ENCODE measurements at regions not wholly inside any gene's neighbourhood (a gene's known extent, or its start where the extent isn't known, plus 50 kb on each side); places are given as distances from the start of the nearest gene placed in this dataset.
A peak's percentile ranks its signal among the peaks of the same experiment; 100 is the strongest.

- Histone ChIP-seq H3K4me3 (no peak overlapping the region), H3K27me3 (no peaks in the 10 kb centered on the region), H3K36me3 (no peaks in the 10 kb centered on the region), H3K4me1 (no peaks in the 10 kb centered on the region), H3K9me3 (no peaks in the 10 kb centered on the region), H3K27ac (no peak overlapping the region)
- no peak for TF ChIP-seq POLR2A (IDR thresholded peaks at IDR 0.05)
- TF ChIP-seq, protein P1, sequence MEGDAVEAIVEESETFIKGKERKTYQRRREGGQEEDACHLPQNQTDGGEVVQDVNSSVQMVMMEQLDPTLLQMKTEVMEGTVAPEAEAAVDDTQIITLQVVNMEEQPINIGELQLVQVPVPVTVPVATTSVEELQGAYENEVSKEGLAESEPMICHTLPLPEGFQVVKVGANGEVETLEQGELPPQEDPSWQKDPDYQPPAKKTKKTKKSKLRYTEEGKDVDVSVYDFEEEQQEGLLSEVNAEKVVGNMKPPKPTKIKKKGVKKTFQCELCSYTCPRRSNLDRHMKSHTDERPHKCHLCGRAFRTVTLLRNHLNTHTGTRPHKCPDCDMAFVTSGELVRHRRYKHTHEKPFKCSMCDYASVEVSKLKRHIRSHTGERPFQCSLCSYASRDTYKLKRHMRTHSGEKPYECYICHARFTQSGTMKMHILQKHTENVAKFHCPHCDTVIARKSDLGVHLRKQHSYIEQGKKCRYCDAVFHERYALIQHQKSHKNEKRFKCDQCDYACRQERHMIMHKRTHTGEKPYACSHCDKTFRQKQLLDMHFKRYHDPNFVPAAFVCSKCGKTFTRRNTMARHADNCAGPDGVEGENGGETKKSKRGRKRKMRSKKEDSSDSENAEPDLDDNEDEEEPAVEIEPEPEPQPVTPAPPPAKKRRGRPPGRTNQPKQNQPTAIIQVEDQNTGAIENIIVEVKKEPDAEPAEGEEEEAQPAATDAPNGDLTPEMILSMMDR (IDR thresholded peaks at IDR 0.05): no peak
- no peak for DNase-seq
These were observed 186.3 kb downstream of the SLC7A11 start for GRCh38 chr4:138055890-138056289.

- no peak overlapping the region for H3K4me3 ChIP-seq
- DNase-seq: no peak
- no peaks in the 10 kb centered on the region for H3K9me3 ChIP-seq
- no peaks in the 10 kb centered on the region for H3K27me3 ChIP-seq
- TF ChIP-seq, protein P1 (IDR thresholded peaks at IDR 0.05): no peak
- no peak for TF ChIP-seq POLR2A (IDR thresholded peaks at IDR 0.05)
- H3K27ac ChIP-seq: peak overlapping the region in 1 of 4 donors; percentile 22
- no peaks in the 10 kb centered on the region for H3K36me3 ChIP-seq
- H3K4me1 ChIP-seq: no peaks in the 10 kb centered on the region
These were observed 188.4 kb downstream of the SLC7A11 start for GRCh38 chr4:138053641-138054301.

- Histone ChIP-seq H3K36me3 (no peaks in the 10 kb centered on the region), H3K4me1 (no peaks in the 10 kb centered on the region), H3K27ac (peak overlapping the region in 2 of 4 donors; percentile 22 to 34)
These were observed 189.1 kb downstream of the SLC7A11 start for GRCh38 chr4:138052806-138053632.

DNA sequence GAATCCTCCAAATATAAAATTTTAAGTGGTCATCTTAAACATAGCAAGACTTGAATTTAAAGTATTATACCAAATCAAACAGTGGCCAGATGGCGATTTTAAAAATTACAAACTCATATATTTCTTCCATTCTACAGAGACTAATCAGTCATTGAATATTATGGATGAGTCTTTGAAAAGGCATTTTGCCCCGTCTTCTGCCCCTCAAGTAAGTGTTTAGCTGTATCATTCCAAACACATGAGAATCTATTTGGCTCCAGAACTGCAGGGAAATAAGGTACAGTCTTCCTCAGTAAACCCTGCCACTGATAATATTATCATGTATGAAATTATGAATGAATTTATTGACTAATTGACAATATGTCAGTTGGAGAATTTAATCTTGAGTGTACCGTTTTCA is 191.0 kb downstream of the SLC7A11 start:
- Histone ChIP-seq H3K27me3 (no peaks in the 10 kb centered on the region), H3K27ac (no peak overlapping the region), H3K4me1 (no peaks in the 10 kb centered on the region), H3K4me3 (no peak overlapping the region), H3K9me3 (no peaks in the 10 kb centered on the region), H3K36me3 (no peaks in the 10 kb centered on the region)
- TF ChIP-seq, protein P1 (IDR thresholded peaks at IDR 0.05): no peak
- no peak for TF ChIP-seq POLR2A (IDR thresholded peaks at IDR 0.05)
- no peak for DNase-seq

More at GRCh38 chr4:138052806-138053632, 189.1 kb downstream of the SLC7A11 start:
- TF ChIP-seq, protein P1 (IDR thresholded peaks at IDR 0.05): no peak
- no peak for TF ChIP-seq POLR2A (IDR thresholded peaks at IDR 0.05)
- no peaks in the 10 kb centered on the region for H3K27me3 ChIP-seq
- H3K4me3 ChIP-seq: no peak overlapping the region
- no peak for DNase-seq
- no peaks in the 10 kb centered on the region for H3K9me3 ChIP-seq

DNA sequence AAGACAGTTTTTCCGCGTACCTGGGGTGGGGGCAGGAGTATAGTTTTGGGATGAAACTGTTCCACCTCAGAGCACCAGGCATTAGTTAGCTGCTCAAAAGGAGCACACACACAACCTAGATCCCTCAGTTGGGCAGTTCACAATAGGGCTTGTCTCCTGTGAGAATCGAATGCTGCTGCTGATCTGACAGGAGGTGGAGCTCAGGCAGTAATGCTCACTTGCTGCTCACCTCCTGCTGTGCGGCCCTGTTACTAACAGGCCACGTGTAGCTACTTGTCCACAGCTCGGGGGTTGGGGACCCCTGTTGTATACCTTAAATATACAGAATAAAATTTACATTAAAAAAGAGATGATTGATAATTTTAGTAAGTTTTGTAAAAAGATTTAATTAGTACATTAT is 191.5 kb downstream of the SLC7A11 start:
- no peak for DNase-seq
- no peak for TF ChIP-seq POLR2A (IDR thresholded peaks at IDR 0.05)
- TF ChIP-seq, protein P1 (IDR thresholded peaks at IDR 0.05): no peak
- no peak overlapping the region for H3K27ac ChIP-seq
- H3K9me3 ChIP-seq: no peaks in the 10 kb centered on the region
- H3K27me3 ChIP-seq: no peaks in the 10 kb centered on the region
- H3K36me3 ChIP-seq: no peaks in the 10 kb centered on the region
- no peak overlapping the region for H3K4me3 ChIP-seq
- no peaks in the 10 kb centered on the region for H3K4me1 ChIP-seq
